Mesendoderm (in vitro differentiated cells): ENCODE measurements at regions not wholly inside any gene's neighbourhood (a gene's known extent, or its start where the extent isn't known, plus 50 kb on each side); places are given as distances from the start of the nearest gene placed in this dataset.
A peak's percentile ranks its signal among the peaks of the same experiment; 100 is the strongest.

Source experiments
- DNase-seq: peaks from one replicate; pipeline ENCODE4 v3.0.0; 2013
- H2AK5ac ChIP-seq: 2 replicates; pipeline ENCODE4 v1.6.1; 2013; ENCODE audit warnings: low read length, inconsistent platforms
- H2BK120ac ChIP-seq: 2 replicates; pipeline ENCODE4 v1.6.1; 2013; ENCODE audit warnings: low read depth, mild to moderate bottlenecking, low read length, moderate library complexity, mixed read lengths
- H2BK15ac ChIP-seq: replicated peaks from 2 replicates; pipeline ENCODE4 v1.6.1; 2013; ENCODE audit warnings: low read depth, mild to moderate bottlenecking, moderate library complexity
- H2BK5ac ChIP-seq: 2 replicates; pipeline ENCODE4 v1.6.1; 2013; ENCODE audit warnings: low read length, inconsistent platforms
- H3K18ac ChIP-seq: 2 replicates; pipeline ENCODE4 v1.6.1; 2013; ENCODE audit warnings: mild to moderate bottlenecking, low read length, mixed read lengths
- H3K23ac ChIP-seq: one replicate; pipeline ENCODE4 v1.6.1; 2013; ENCODE audit warnings: low read length
- H3K27ac ChIP-seq: 2 replicates; pipeline ENCODE4 v1.5.1; 2013; ENCODE audit warnings: low read depth, mild to moderate bottlenecking, inconsistent platforms, low read length, moderate library complexity
- H3K27me3 ChIP-seq: 2 replicates; pipeline ENCODE4 v1.6.1; 2013; ENCODE audit warnings: low read length, control low read depth, mild to moderate bottlenecking, inconsistent platforms; ENCODE audit not compliant: insufficient read depth, poor library complexity
- H3K36me3 ChIP-seq: 2 replicates; pipeline ENCODE4 v1.6.1; 2013; ENCODE audit warnings: low read length, inconsistent platforms; ENCODE audit not compliant: control insufficient read depth, insufficient read depth
- H3K4ac ChIP-seq: one replicate; pipeline ENCODE4 v1.6.1; 2013; ENCODE audit warnings: low read depth, mild to moderate bottlenecking, low read length, moderate library complexity
- H3K4me1 ChIP-seq: 2 replicates; pipeline ENCODE4 v1.6.1; 2013; ENCODE audit warnings: low read depth, low read length, inconsistent platforms; ENCODE audit not compliant: control insufficient read depth
- H3K4me2 ChIP-seq: 2 replicates; pipeline ENCODE4 v1.6.1; 2013; ENCODE audit warnings: low read length
- H3K4me3 ChIP-seq: 2 replicates; pipeline ENCODE4 v1.5.1; 2013; ENCODE audit warnings: mild to moderate bottlenecking, low read length
- H3K56ac ChIP-seq: one replicate; pipeline ENCODE4 v1.6.1; 2013; ENCODE audit warnings: low read length
- H3K79me1 ChIP-seq: 2 replicates; pipeline ENCODE4 v1.6.1; 2013; ENCODE audit warnings: low read length, inconsistent platforms
- H3K79me2 ChIP-seq: 2 replicates; pipeline ENCODE4 v1.6.1; 2013; ENCODE audit warnings: mild to moderate bottlenecking, low read length; ENCODE audit not compliant: control insufficient read depth, insufficient read depth
- H3K9ac ChIP-seq: 2 replicates; pipeline ENCODE4 v1.6.1; 2013; ENCODE audit warnings: low read length, inconsistent platforms
- H4K5ac ChIP-seq: one replicate; pipeline ENCODE4 v1.6.1; 2013; ENCODE audit warnings: low read length
- H4K8ac ChIP-seq: one replicate; pipeline ENCODE4 v1.6.1; 2013; ENCODE audit warnings: low read depth, mild to moderate bottlenecking, control low read depth, low read length, moderate library complexity
- WGBS: extraction: QIAGEN DNeasy Blood & Tissue Kit; methylation state at CpG from one replicate; pipeline ENCODE4 v1.1.7; 2013; ENCODE audit warnings: low lambda C conversion rate, missing lambda C conversion rate; ENCODE audit not compliant: insufficient coverage; ENCODE audit errors: extremely low coverage; 5-methylcytosine and 5-hydroxymethylcytosine counted together

- no peak overlapping the region for H2BK15ac ChIP-seq
- H3K27ac ChIP-seq: no peak overlapping the region
- H3K79me1 ChIP-seq: no peaks in the 10 kb centered on the region
- no peak overlapping the region for H2AK5ac ChIP-seq
- H4K8ac ChIP-seq: no peak overlapping the region
- H3K4me3 ChIP-seq: no peak overlapping the region
- no peaks in the 10 kb centered on the region for H3K36me3 ChIP-seq
- no peak overlapping the region for H3K23ac ChIP-seq
- no peak overlapping the region for H3K56ac ChIP-seq
- no peaks in the 10 kb centered on the region for H3K4me1 ChIP-seq
- DNase-seq: peak; percentile 10
- no peaks in the 10 kb centered on the region for H3K27me3 ChIP-seq
- H3K18ac ChIP-seq: no peak overlapping the region
- no peak overlapping the region for H2BK5ac ChIP-seq
- H3K9ac ChIP-seq: no peak overlapping the region
- WGBS: no CpG with 5 or more reads among the region's 4 CpGs
- no peak overlapping the region for H3K4me2 ChIP-seq
- no peak overlapping the region for H2BK120ac ChIP-seq
- H3K79me2 ChIP-seq: no peaks in the 10 kb centered on the region
- H4K5ac ChIP-seq: no peak overlapping the region
- no peak overlapping the region for H3K4ac ChIP-seq
Measured at GRCh38 chr6:129771678-129772077, 61.7 kb upstream of the ARHGAP18 start.

DNA sequence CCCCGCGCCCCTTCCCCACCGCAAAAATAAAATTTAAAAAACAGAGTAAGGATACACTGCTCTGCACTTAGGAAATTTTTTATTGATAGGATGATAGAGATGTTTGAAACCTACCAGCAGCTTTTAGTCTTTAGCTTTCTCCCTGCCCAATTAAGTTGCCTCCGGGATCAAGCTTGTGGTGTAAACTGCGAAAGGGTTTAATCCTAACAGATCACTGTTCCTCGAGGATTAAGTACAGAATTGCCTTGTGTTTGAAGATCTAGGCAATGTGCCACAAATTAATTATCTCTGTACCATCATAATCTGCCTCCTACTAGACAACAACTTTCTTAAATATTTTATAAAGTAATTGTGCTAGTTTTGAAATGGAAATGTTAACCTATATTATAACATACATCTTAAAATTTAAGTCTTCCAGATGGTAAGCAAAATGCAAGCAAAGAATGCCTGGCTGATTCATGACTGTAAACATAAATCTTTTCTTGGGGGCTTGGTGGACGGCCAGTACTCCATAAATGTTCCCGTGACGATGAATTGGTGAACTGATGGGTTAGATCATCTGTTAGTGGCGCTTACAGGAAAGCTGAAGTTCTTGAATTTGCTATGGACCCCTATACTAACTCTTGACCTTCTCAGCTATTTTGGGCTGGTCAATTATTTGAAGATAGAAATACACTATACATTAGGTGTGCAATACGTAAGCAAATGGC, 58.0 kb upstream of the ARHGAP18 start:
- Histone ChIP-seq H3K9ac (no peak overlapping the region), H2AK5ac (no peak overlapping the region), H3K36me3 (no peaks in the 10 kb centered on the region), H2BK15ac (no peak overlapping the region), H3K18ac (no peak overlapping the region), H3K27me3 (no peaks in the 10 kb centered on the region), H4K5ac (no peak overlapping the region), H3K4me2 (peak overlapping the region; percentile 94), H3K4me1 (no peaks in the 10 kb centered on the region), H3K79me1 (no peaks in the 10 kb centered on the region), H3K4ac (no peak overlapping the region), H4K8ac (no peak overlapping the region), H3K4me3 (no peak overlapping the region), H2BK5ac (no peak overlapping the region), H3K27ac (no peak overlapping the region), H3K79me2 (no peaks in the 10 kb centered on the region), H3K56ac (peak overlapping the region; percentile 3), H3K23ac (no peak overlapping the region), H2BK120ac (no peak overlapping the region)
- no peak for DNase-seq
- WGBS: no CpG with 5 or more reads among the region's 11 CpGs

- Histone ChIP-seq H3K79me1 (no peaks in the 10 kb centered on the region), H3K36me3 (no peaks in the 10 kb centered on the region), H3K4ac (no peak overlapping the region), H3K9ac (no peak overlapping the region), H3K56ac (peak overlapping the region; percentile 77), H4K8ac (no peak overlapping the region), H4K5ac (no peak overlapping the region), H3K4me1 (no peaks in the 10 kb centered on the region), H3K4me2 (peak overlapping the region; percentile 94), H3K27me3 (no peaks in the 10 kb centered on the region), H3K79me2 (no peaks in the 10 kb centered on the region), H2AK5ac (no peak overlapping the region), H2BK5ac (no peak overlapping the region), H3K27ac (no peak overlapping the region), H2BK120ac (no peak overlapping the region), H3K18ac (no peak overlapping the region), H2BK15ac (no peak overlapping the region), H3K4me3 (peak overlapping the region; percentile 52), H3K23ac (no peak overlapping the region)
- WGBS: no CpG with 5 or more reads among the region's 36 CpGs
- DNase-seq: peak; percentile 78
Measured at GRCh38 chr6:129766959-129767728, 57.2 kb upstream of the ARHGAP18 start.

GRCh38 chr6:129764761-129765407, 54.9 kb upstream of the ARHGAP18 start:
- WGBS: no CpG with 5 or more reads among the region's 4 CpGs
- no peak overlapping the region for H4K8ac ChIP-seq
- H3K4ac ChIP-seq: no peak overlapping the region
- H3K4me1 ChIP-seq: no peaks in the 10 kb centered on the region
- H4K5ac ChIP-seq: no peak overlapping the region
- no peaks in the 10 kb centered on the region for H3K79me2 ChIP-seq
- H3K27me3 ChIP-seq: no peaks in the 10 kb centered on the region
- no peak overlapping the region for H3K4me3 ChIP-seq
- H3K27ac ChIP-seq: no peak overlapping the region
- no peaks in the 10 kb centered on the region for H3K79me1 ChIP-seq
- H2BK15ac ChIP-seq: no peak overlapping the region
- H2BK120ac ChIP-seq: no peak overlapping the region
- no peak for DNase-seq
- H3K23ac ChIP-seq: peak overlapping the region; percentile 3
- no peaks in the 10 kb centered on the region for H3K36me3 ChIP-seq
- H3K18ac ChIP-seq: no peak overlapping the region
- no peak overlapping the region for H3K9ac ChIP-seq
- no peak overlapping the region for H3K4me2 ChIP-seq
- H2BK5ac ChIP-seq: no peak overlapping the region
- no peak overlapping the region for H2AK5ac ChIP-seq
- no peak overlapping the region for H3K56ac ChIP-seq

DNA sequence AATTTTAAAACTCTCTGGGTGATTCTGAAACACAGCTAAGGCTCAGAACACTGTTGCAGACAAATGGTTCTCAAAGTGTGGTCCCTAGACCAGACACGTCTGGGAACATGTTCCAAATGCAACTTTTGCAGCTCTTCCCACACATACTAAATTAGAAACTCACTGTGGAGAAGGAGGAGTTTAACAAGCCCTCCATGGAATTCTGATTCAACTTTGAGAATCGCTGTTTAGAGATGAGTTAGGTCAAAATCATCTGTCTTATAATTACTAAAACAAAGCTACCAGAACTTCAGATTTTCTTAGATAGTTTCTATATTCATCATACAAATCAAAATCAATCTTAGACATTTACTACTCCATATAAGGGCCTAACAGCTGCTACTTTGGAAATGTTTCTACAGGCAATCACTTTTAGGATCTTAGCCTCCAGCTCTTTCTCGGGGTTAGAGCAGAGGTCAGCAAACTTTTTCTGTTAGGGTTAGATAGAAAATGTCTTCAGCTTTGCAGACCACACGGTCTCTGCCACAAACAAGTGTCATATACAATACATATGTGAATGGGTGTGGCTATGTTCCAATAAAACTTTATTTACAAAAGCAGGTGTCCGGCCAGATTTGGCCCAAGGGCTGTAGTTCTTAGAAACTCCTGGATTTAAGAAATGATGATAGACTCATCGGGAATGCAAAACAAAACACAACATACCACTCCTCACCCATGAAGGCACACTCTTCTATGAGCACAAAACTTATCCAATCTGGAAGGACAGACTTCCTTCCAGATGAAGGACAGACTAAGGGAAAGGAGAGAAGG, 50.0 kb upstream of the ARHGAP18 start:
- H3K9ac ChIP-seq: no peak overlapping the region
- H2AK5ac ChIP-seq: no peak overlapping the region
- no peak overlapping the region for H3K18ac ChIP-seq
- H3K27ac ChIP-seq: no peak overlapping the region
- no peak overlapping the region for H2BK15ac ChIP-seq
- no peak overlapping the region for H4K5ac ChIP-seq
- H2BK120ac ChIP-seq: no peak overlapping the region
- no peak for DNase-seq
- H3K4me3 ChIP-seq: no peak overlapping the region
- no peaks in the 10 kb centered on the region for H3K79me1 ChIP-seq
- no peaks in the 10 kb centered on the region for H3K79me2 ChIP-seq
- no peaks in the 10 kb centered on the region for H3K27me3 ChIP-seq
- no peak overlapping the region for H2BK5ac ChIP-seq
- no peak overlapping the region for H3K4me2 ChIP-seq
- H3K23ac ChIP-seq: no peak overlapping the region
- WGBS: no CpG with 5 or more reads among the region's 6 CpGs
- H3K4me1 ChIP-seq: no peaks in the 10 kb centered on the region
- no peak overlapping the region for H3K4ac ChIP-seq
- no peaks in the 10 kb centered on the region for H3K36me3 ChIP-seq
- no peak overlapping the region for H3K56ac ChIP-seq
- H4K8ac ChIP-seq: no peak overlapping the region
